T-helper 1 cell treated with Interleukin-12 subunit alpha and Interleukin-12 subunit beta and Interleukin-4 antibody, amounts not matched to agents 30 ng/mL and 1 ng/mL, for 36 hours (primary cell): ENCODE measurements at regions not wholly inside any gene's neighbourhood (a gene's known extent, or its start where the extent isn't known, plus 50 kb on each side); places are given as distances from the start of the nearest gene placed in this dataset.
"Not testable (repeated sequence)": the region's sequence is repeated elsewhere in the genome, so short reads cannot be mapped to it uniquely, and the experiment has no call there.

Source experiments
- intact Hi-C: fragments of 100-400 bp; cut with micrococcal nuclease; formaldehyde crosslinking; loops from one replicate; pipeline ENCODE4 v1.15.1; 2024

GRCh38 chr2:118417406-118418120, 329.3 kb downstream of the INSIG2 start:
- intact Hi-C loops: no loop called here

GRCh38 chr2:118415186-118415585, 326.9 kb downstream of the INSIG2 start:
- intact Hi-C loops: not testable (repeated sequence)

- intact Hi-C loops: no loop called here
Observed at GRCh38 chr2:118403658-118404451, 315.6 kb downstream of the INSIG2 start.

- intact Hi-C loops: no loop called here
Observed at GRCh38 chr2:118388771-118389170, 300.5 kb downstream of the INSIG2 start.

GRCh38 chr2:118387509-118387908, 299.2 kb downstream of the INSIG2 start:
- intact Hi-C loops: no loop called here

GRCh38 chr2:118386641-118387302, 298.5 kb downstream of the INSIG2 start:
- intact Hi-C loops: no loop called here

- intact Hi-C loops: no loop called here
Observed at GRCh38 chr2:118380915-118381653, 292.8 kb downstream of the INSIG2 start.

- intact Hi-C loops: no loop called here
Observed at GRCh38 chr2:118375907-118376485, 287.7 kb downstream of the INSIG2 start.

GRCh38 chr2:118374974-118375755, 286.9 kb downstream of the INSIG2 start:
- intact Hi-C loops: no loop called here

GRCh38 chr2:118372886-118373830, 284.9 kb downstream of the INSIG2 start:
- intact Hi-C loops: no loop called here

- intact Hi-C loops: no loop called here
Observed at GRCh38 chr2:118371515-118371914, 283.2 kb downstream of the INSIG2 start.

GRCh38 chr2:118369521-118369920, 281.2 kb downstream of the INSIG2 start:
- intact Hi-C loops: not testable (repeated sequence)

GRCh38 chr2:118363604-118364003, 275.3 kb downstream of the INSIG2 start:
- intact Hi-C loops: no loop called here

GRCh38 chr2:118356051-118356450, 267.8 kb downstream of the INSIG2 start:
- intact Hi-C loops: no loop called here

- intact Hi-C loops: no loop called here
Observed at GRCh38 chr2:118351796-118352195, 263.5 kb downstream of the INSIG2 start.

- intact Hi-C loops: no loop called here
Observed at GRCh38 chr2:118350621-118351020, 262.4 kb downstream of the INSIG2 start.

GRCh38 chr2:118349365-118349764, 261.1 kb downstream of the INSIG2 start:
- intact Hi-C loops: no loop called here

GRCh38 chr2:118348380-118349034, 260.2 kb downstream of the INSIG2 start:
- intact Hi-C loops: no loop called here

GRCh38 chr2:118345465-118345864, 257.2 kb downstream of the INSIG2 start:
- intact Hi-C loops: no loop called here
